ENCODE measurements at regions not wholly inside any gene's neighbourhood (a gene's known extent, or its start where the extent isn't known, plus 50 kb on each side); places are given as distances from the start of the nearest gene placed in this dataset.
"Not testable (repeated sequence)": the region's sequence is repeated elsewhere in the genome, so short reads cannot be mapped to it uniquely, and the experiment has no call there.

- no peak for DNase-seq
Observed at GRCh38 chr14:41051801-41052200, 554.9 kb upstream of the LRFN5 start.

- no peak for DNase-seq
Observed at GRCh38 chr14:41047763-41048162, 558.9 kb upstream of the LRFN5 start.

GRCh38 chr14:41037388-41037787 lies 569.3 kb upstream of the LRFN5 start:
- no peak for DNase-seq

- no peak for DNase-seq
Observed at GRCh38 chr14:41034969-41035368, 571.7 kb upstream of the LRFN5 start.

GRCh38 chr14:41022932-41023331 lies 583.7 kb upstream of the LRFN5 start:
- no peak for DNase-seq

GRCh38 chr14:41016213-41016612 lies 590.5 kb upstream of the LRFN5 start:
- DNase-seq: no peak

- DNase-seq: no peak
Observed at GRCh38 chr14:41000350-41000749, 606.3 kb upstream of the LRFN5 start.

GRCh38 chr14:40989260-40989659 lies 617.4 kb upstream of the LRFN5 start:
- DNase-seq: no peak

- no peak for DNase-seq
Observed at GRCh38 chr14:40987481-40987880, 619.2 kb upstream of the LRFN5 start.

GRCh38 chr14:40986655-40987054 lies 620.0 kb upstream of the LRFN5 start:
- no peak for DNase-seq

- DNase-seq: no peak
Observed at GRCh38 chr14:40985584-40985983, 621.1 kb upstream of the LRFN5 start.

- no peak for DNase-seq
Observed at GRCh38 chr14:40983604-40984003, 623.1 kb upstream of the LRFN5 start.

- no peak for DNase-seq
Observed at GRCh38 chr14:40981247-40981646, 625.4 kb upstream of the LRFN5 start.

GRCh38 chr14:40960257-40960656 lies 646.4 kb upstream of the LRFN5 start:
- DNase-seq: not testable (repeated sequence)

- DNase-seq: no peak
Observed at GRCh38 chr14:40955131-40955505, 651.6 kb upstream of the LRFN5 start.

- not testable (repeated sequence) for DNase-seq
Observed at GRCh38 chr14:40954448-40955130, 652.1 kb upstream of the LRFN5 start.

- DNase-seq: no peak
Observed at GRCh38 chr14:40944521-40944920, 662.2 kb upstream of the LRFN5 start.

GRCh38 chr14:40936861-40937260 lies 669.8 kb upstream of the LRFN5 start:
- DNase-seq: no peak

GRCh38 chr14:40920380-40920779 lies 686.3 kb upstream of the LRFN5 start:
- no peak for DNase-seq

- no peak for DNase-seq
Observed at GRCh38 chr14:40911141-40911540, 695.5 kb upstream of the LRFN5 start.

GRCh38 chr14:40909906-40910305 lies 696.8 kb upstream of the LRFN5 start:
- no peak for DNase-seq

GRCh38 chr14:40903709-40904108 lies 703.0 kb upstream of the LRFN5 start:
- DNase-seq: no peak

GRCh38 chr14:40899435-40899834 lies 707.2 kb upstream of the LRFN5 start:
- DNase-seq: no peak

GRCh38 chr14:40894846-40895245 lies 711.8 kb upstream of the LRFN5 start:
- DNase-seq: no peak

- no peak for DNase-seq
Observed at GRCh38 chr14:40889126-40889525, 717.5 kb upstream of the LRFN5 start.

GRCh38 chr14:40887912-40888311 lies 718.8 kb upstream of the LRFN5 start:
- no peak for DNase-seq

Measured in NCI-H2227 treated with DMSO at 0.1 percent for 48 hours (cell line).